K562 (cell line): ENCODE measurements at regions not wholly inside any gene's neighbourhood (a gene's known extent, or its start where the extent isn't known, plus 50 kb on each side); places are given as distances from the start of the nearest gene placed in this dataset.

ENCODE experiments used
- ATAC-seq: fragments of 200-7000 bp; cut with Tn5 transposase; 3 replicates; pipeline ENCODE4 v1.9.1; 2020; ENCODE audit warnings: moderate library complexity
- BruUV-seq: library from RNA; stranded (reverse); fragments of 400-500 nt; replicated peaks from 2 replicates; lab custom pipeline; 2021; lab: Mats Ljungman, UMichigan
- CTCF ChIA-PET: fragments of 300-600 bp; formaldehyde crosslinking; extraction: SDS; loops from one replicate; lab custom pipeline; 2021; ENCODE audit warnings: low intra/inter-chr PET ratio; lab: Yijun Ruan, JAX
- POLR2A ChIA-PET: fragments of 300-600, 350-650 bp; sonication (Branson Sonifier 250); formaldehyde crosslinking; extraction: SDS; loops from one replicate; lab custom pipeline; 2021; ENCODE audit warnings: antibody characterized with exemption, inconsistent platforms; lab: Yijun Ruan, JAX
- DNase-seq, 4 experiments: peaks; one replicate each; pipeline versions ENCODE4 v3.0.0 to v3.0.0-alpha.2; 2011 to 2018; ENCODE audit warnings: low spot score in 3 of 4, mixed read lengths in 3 of 4; ENCODE audit errors: extremely low read depth in 1 of 4
- FAIRE-seq: peaks from 2 replicates; lab custom pipeline; 2011; peaks lifted over from hg19 to GRCh38; lab: Jason Lieb, UNC
- H2AFZ ChIP-seq: 2 replicates; pipeline ENCODE4 v1.6.0; 2011; ENCODE audit warnings: low read depth, low read length, control low read depth, inconsistent platforms
- H3K27ac ChIP-seq: fragments of 200-600 bp; 3 replicates; pipeline ENCODE4 v1.8.0; 2011; ENCODE audit warnings: low read depth, mild to moderate bottlenecking, control low read depth, inconsistent platforms, low read length, moderate library complexity, mixed read lengths; ENCODE audit errors: extremely low read depth
- H3K27me3 ChIP-seq, 2 experiments: fragments of 300-600 bp in 1 of 2; 2 replicates in 1 of 2; 3 replicates in 1 of 2; pipeline versions ENCODE4 v1.6.0 to v1.8.0; 2011; ENCODE audit warnings: inconsistent platforms in 2 of 2, low read length in 2 of 2, mild to moderate bottlenecking in 1 of 2, mixed read lengths in 1 of 2, moderate library complexity in 1 of 2; ENCODE audit not compliant: control insufficient read depth in 2 of 2, insufficient read depth in 2 of 2
- H3K36me3 ChIP-seq: fragments of 300-600 bp; 3 replicates; pipeline ENCODE4 v1.8.0; 2011; ENCODE audit warnings: mild to moderate bottlenecking, low read length, inconsistent platforms; ENCODE audit not compliant: control insufficient read depth, insufficient read depth
- H3K4me1 ChIP-seq, 2 experiments: fragments of 200-600 bp in 1 of 2; replicated peaks in 1 of 2; 2 replicates in 1 of 2; 3 replicates in 1 of 2; pipeline versions ENCODE4 v1.5.1 to v1.8.0; 2011; ENCODE audit warnings: inconsistent platforms in 2 of 2, low read length in 2 of 2, mild to moderate bottlenecking in 1 of 2, mixed read lengths in 1 of 2, moderate library complexity in 1 of 2; ENCODE audit not compliant: control insufficient read depth in 2 of 2, insufficient read depth in 2 of 2
- H3K4me2 ChIP-seq: 2 replicates; pipeline ENCODE4 v1.6.1; 2011; ENCODE audit warnings: low read length, control low read depth, inconsistent platforms, mixed read lengths; ENCODE audit not compliant: insufficient read depth
- H3K4me3 ChIP-seq: fragments of 200-600 bp; sonication (generic), shearing (Covaris generic); 2 replicates; pipeline ENCODE4 v1.5.1; 2016; ENCODE audit warnings: control low read depth, inconsistent platforms
- H3K79me2 ChIP-seq: fragments of 200-600 bp; 3 replicates; pipeline ENCODE4 v1.8.0; 2011; ENCODE audit warnings: low read length, inconsistent platforms; ENCODE audit not compliant: control insufficient read depth, insufficient read depth
- H3K9ac ChIP-seq, 2 experiments: 2 replicates each; pipeline versions ENCODE4 v1.6.0 to v1.6.1; 2011; ENCODE audit warnings: low read depth in 2 of 2, low read length in 2 of 2, control low read depth in 1 of 2, inconsistent platforms in 1 of 2, mild to moderate bottlenecking in 1 of 2, mixed read lengths in 1 of 2; ENCODE audit not compliant: insufficient read depth in 1 of 2
- H3K9me1 ChIP-seq: one replicate; pipeline ENCODE4 v1.6.0; 2011; ENCODE audit warnings: inconsistent platforms, mild to moderate bottlenecking, low read length, moderate library complexity; ENCODE audit not compliant: control insufficient read depth, insufficient read depth
- H3K9me3 ChIP-seq: replicated peaks from 2 replicates; pipeline ENCODE4 v1.5.1; 2011; ENCODE audit warnings: low read depth, low read length, inconsistent platforms; ENCODE audit not compliant: control insufficient read depth, insufficient read depth
- H4K20me1 ChIP-seq: replicated peaks from 2 replicates; pipeline ENCODE4 v1.6.1; 2011; ENCODE audit warnings: low read length, inconsistent platforms, mixed read lengths; ENCODE audit not compliant: control insufficient read depth, insufficient read depth
- HNRNPLL ChIP-seq: fragments of 200-400 bp; formaldehyde crosslinking; IDR thresholded peaks from 2 replicates; pipeline ENCODE4 v1.6.1; 2017; ENCODE audit warnings: low read length, low read depth, mild to moderate bottlenecking; ENCODE audit not compliant: poor library complexity, severe bottlenecking
- MEF2D ChIP-seq: conservative IDR thresholded peaks from 2 replicates; pipeline ENCODE4 v1.6.1; 2016; ENCODE audit warnings: low read depth, missing genetic modification characterization, missing compliant biosample characterization
- MYBL2 ChIP-seq, 2 experiments: fragments of 450-650 bp in 1 of 2; sonication (generic) in 1 of 2; formaldehyde crosslinking in 1 of 2; IDR thresholded peaks; 2 replicates each; pipeline versions ENCODE4 v1.6.1 to v1.8.1; 2017 to 2022; ENCODE audit warnings: borderline replicate concordance in 1 of 2, inconsistent platforms in 1 of 2, low read depth in 1 of 2, mild to moderate bottlenecking in 1 of 2, missing genetic modification reagents in 1 of 2, moderate library complexity in 1 of 2
- NCOA2 ChIP-seq, 2 experiments: fragments of 450-650 bp; IDR thresholded peaks; 2 replicates each; pipeline ENCODE4 v1.6.1; 2018; ENCODE audit warnings: mild to moderate bottlenecking in 2 of 2, moderate library complexity in 1 of 2; ENCODE audit not compliant: partially characterized antibody in 2 of 2
- NFXL1 ChIP-seq: fragments of 450-650 bp; formaldehyde crosslinking; IDR thresholded peaks from 2 replicates; pipeline ENCODE4 v1.4.0; 2021; ENCODE audit warnings: mild to moderate bottlenecking
- PHF21A ChIP-seq: fragments of 450-650 bp; IDR thresholded peaks from 2 replicates; pipeline ENCODE4 v1.6.1; 2017; ENCODE audit warnings: low read depth, borderline replicate concordance
- PKNOX1 ChIP-seq: fragments of 450-650 bp; IDR thresholded peaks from 2 replicates; pipeline ENCODE4 v1.6.1; 2016
- PTTG1 ChIP-seq: fragments of 450-650 bp; IDR thresholded peaks from 2 replicates; pipeline ENCODE4 v1.6.1; 2016; ENCODE audit warnings: low read depth, mild to moderate bottlenecking, missing genetic modification characterization, missing compliant biosample characterization
- U2AF2 ChIP-seq: fragments of 200-400 bp; formaldehyde crosslinking; optimal IDR thresholded peaks from 2 replicates; pipeline ENCODE3; 2017; ENCODE audit warnings: low read depth, mild to moderate bottlenecking, low read length
- ZC3H11A ChIP-seq: IDR thresholded peaks from 2 replicates; pipeline ENCODE4 v1.6.1; 2012; ENCODE audit warnings: low read depth, low read length, improper control_type of control experiment
- ZNF354B ChIP-seq: fragments of 250-450 bp; sonication (Bioruptor Pico); IDR thresholded peaks from 2 replicates; pipeline ENCODE4 v1.4.0; 2020
- ZNF583 ChIP-seq: fragments of 250-450 bp; sonication (Bioruptor Pico); IDR thresholded peaks from 2 replicates; pipeline ENCODE4 v1.4.0; 2020
- ZNF699 ChIP-seq: fragments of 250-450 bp; sonication (Bioruptor Pico); IDR thresholded peaks from 2 replicates; pipeline ENCODE4 v1.8.0; 2021; ENCODE audit warnings: mild to moderate bottlenecking, moderate library complexity; ENCODE audit not compliant: insufficient replicate concordance
- WGBS: fragments of 100-300 bp; shearing (Covaris generic); methylation state at CpG from one replicate; pipeline ENCODE4 v1.1.6; 2016; ENCODE audit warnings: low coverage, mixed read lengths; ENCODE audit not compliant: insufficient coverage; ENCODE audit errors: missing lambda C conversion rate; 5-methylcytosine and 5-hydroxymethylcytosine counted together
- in situ Hi-C: fragments of 300-500 bp; cut with MboI; formaldehyde crosslinking; loops from 4 replicates; pipeline ENCODE4 v1.15.0; 2018; ENCODE audit warnings: inconsistent platforms, mixed read lengths
- intact Hi-C: fragments of 100-400 bp; cut with micrococcal nuclease; formaldehyde crosslinking; loops from 2 replicates; pipeline ENCODE4 v1.14.2; 2022

- no peak for TF ChIP-seq ZC3H11A
- no peak for TF ChIP-seq MEF2D (tag)
- no peak for TF ChIP-seq HNRNPLL
- no peak for TF ChIP-seq ZNF699 (CRISPR knock-in tag)
- TF ChIP-seq PHF21A = no peak
- TF ChIP-seq ZNF583 = no peak
- no peak for TF ChIP-seq PTTG1 (tag)
- TF ChIP-seq MYBL2 (IDR thresholded peaks at IDR 0.05; ENCODE audit: low read depth) = no peak
- no peak for TF ChIP-seq MYBL2 (CRISPR knock-in tag; IDR thresholded peaks at IDR 0.05; ENCODE audit: borderline replicate concordance)
- TF ChIP-seq NFXL1 (CRISPR knock-in tag) = no peak
- TF ChIP-seq PKNOX1 = no peak
- TF ChIP-seq NCOA2 (IDR thresholded peaks at IDR 0.05; ENCODE audit: partially characterized antibody in 2 of 2) = no peak
- no peak for TF ChIP-seq U2AF2
- TF ChIP-seq ZNF354B (CRISPR knock-in tag) = no peak
- intact Hi-C loops (no loop called here), in situ Hi-C loops (no loop called here)
- Histone ChIP-seq H3K27ac (no peak overlapping the region), H3K4me1 (no peaks in the 10 kb centered on the region), H3K27me3 (no peaks in the 10 kb centered on the region; a peak in 1 of 5 replicates), H3K9me3 (no peaks in the 10 kb centered on the region), H2AFZ (no peak overlapping the region), H3K9me1 (no peaks in the 10 kb centered on the region), H3K4me3 (no peak overlapping the region), H4K20me1 (no peaks in the 10 kb centered on the region), H3K9ac (no peak overlapping the region), H3K79me2 (no peaks in the 10 kb centered on the region), H3K36me3 (no peaks in the 10 kb centered on the region), H3K4me2 (no peak overlapping the region)
- DNase-seq = no peak
- POLR2A ChIA-PET = no interaction called here
- CTCF ChIA-PET = no interaction called here
- no peak for ATAC-seq
- BruUV-seq = no TSS peak
- WGBS = 0% methylated on average over 6 of the region's 6 CpGs
- FAIRE-seq = no peak
Measured at GRCh38 chr4:159508917-159509500, 406.1 kb downstream of the RAPGEF2 start.
